Hepatocyte (in vitro differentiated cells): ENCODE measurements at regions not wholly inside any gene's neighbourhood (a gene's known extent, or its start where the extent isn't known, plus 50 kb on each side); places are given as distances from the start of the nearest gene placed in this dataset.

Experiments
- DNase-seq: peaks from one replicate; pipeline ENCODE4 v3.0.0-alpha.2; 2016; ENCODE audit warnings: low spot score
- H2AFZ ChIP-seq: fragments of 200-600 bp; sonication (generic); 2 replicates; pipeline ENCODE4 v1.6.0; 2016; ENCODE audit warnings: antibody characterized with exemption, mild to moderate bottlenecking
- H3K27ac ChIP-seq: fragments of 200-600 bp; sonication (generic); 2 replicates; pipeline ENCODE4 v1.5.1; 2016; ENCODE audit warnings: mild to moderate bottlenecking
- H3K27me3 ChIP-seq: fragments of 200-600 bp; sonication (generic); 2 replicates; pipeline ENCODE4 v1.6.1; 2016
- H3K36me3 ChIP-seq: fragments of 200-600 bp; sonication (generic); replicated peaks from 2 replicates; pipeline ENCODE4 v1.5.1; 2016; ENCODE audit warnings: low read depth; ENCODE audit not compliant: insufficient read depth
- H3K4me1 ChIP-seq: fragments of 200-600 bp; sonication (generic); 2 replicates; pipeline ENCODE4 v1.5.1; 2016; ENCODE audit warnings: mild to moderate bottlenecking, moderate library complexity; ENCODE audit not compliant: insufficient read depth
- H3K4me2 ChIP-seq: fragments of 200-600 bp; sonication (generic); 2 replicates; pipeline ENCODE4 v1.6.0; 2016
- H3K4me3 ChIP-seq: fragments of 200-600 bp; sonication (generic); 2 replicates; pipeline ENCODE4 v1.5.1; 2016; ENCODE audit warnings: mild to moderate bottlenecking
- H3K79me2 ChIP-seq: fragments of 200-600 bp; sonication (generic); 2 replicates; pipeline ENCODE4 v1.6.0; 2017; ENCODE audit warnings: mild to moderate bottlenecking
- H3K9me2 ChIP-seq: fragments of 200-600 bp; sonication (generic); replicated peaks from 2 replicates; pipeline ENCODE4 v1.6.0; 2017; ENCODE audit warnings: mild to moderate bottlenecking; ENCODE audit not compliant: insufficient read depth
- H3K9me3 ChIP-seq: fragments of 200-600 bp; sonication (generic); 2 replicates; pipeline ENCODE4 v1.5.1; 2016; ENCODE audit warnings: low read depth, mild to moderate bottlenecking
- H4K20me1 ChIP-seq: fragments of 200-600 bp; sonication (generic); 2 replicates; pipeline ENCODE4 v1.6.0; 2016; ENCODE audit warnings: mild to moderate bottlenecking; ENCODE audit not compliant: insufficient read depth, poor library complexity, severe bottlenecking
- EZH2 ChIP-seq: fragments of 200-600 bp; sonication (generic); IDR thresholded peaks from 2 replicates; pipeline ENCODE4 v1.6.1; 2016; ENCODE audit warnings: antibody characterized with exemption, mild to moderate bottlenecking, borderline replicate concordance
- EZH2phosphoT487 ChIP-seq: fragments of 200-600 bp; sonication (generic); IDR thresholded peaks from one replicate; pipeline ENCODE4 v1.6.1; 2018; ENCODE audit warnings: antibody characterized with exemption, mild to moderate bottlenecking, low read depth, moderate library complexity; ENCODE audit not compliant: unreplicated experiment, severe bottlenecking
- WGBS: methylation state at CpG from one replicate; pipeline ENCODE4 v1.1.6; 2016; ENCODE audit warnings: low lambda C conversion rate; ENCODE audit errors: missing lambda C conversion rate; 5-methylcytosine and 5-hydroxymethylcytosine counted together
- TF ChIP-seq, protein P1 (sequence below): fragments of 200-600 bp; sonication (generic); IDR thresholded peaks from 2 replicates; pipeline ENCODE4 v1.5.1; 2016; ENCODE audit warnings: antibody characterized with exemption, mild to moderate bottlenecking; ENCODE audit not compliant: poor library complexity

DNA sequence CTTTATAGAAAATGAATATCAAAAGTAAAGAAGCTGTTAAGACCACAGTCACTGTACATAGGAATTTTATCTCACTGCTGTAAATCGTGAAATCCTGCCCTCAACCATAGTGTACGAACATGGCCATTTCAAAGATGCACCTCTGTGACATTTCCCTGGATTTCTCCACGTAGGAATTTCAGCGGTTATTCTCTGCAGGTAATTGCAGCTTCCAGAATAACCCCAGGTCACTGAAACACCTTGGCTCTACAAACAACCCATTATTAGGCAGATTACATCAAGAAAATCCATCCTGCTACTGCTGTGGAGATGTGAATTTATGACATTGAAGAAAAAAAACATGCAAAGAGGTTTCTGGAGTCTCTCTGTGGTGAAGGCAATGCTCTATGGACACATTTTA, 196.2 kb upstream of the USP25 start:
- Histone ChIP-seq H3K36me3 (no peaks in the 10 kb centered on the region), H3K27ac (no peak overlapping the region), H3K9me2 (no peaks in the 10 kb centered on the region), H3K4me1 (no peaks in the 10 kb centered on the region), H3K4me3 (no peak overlapping the region), H3K4me2 (no peak overlapping the region), H3K9me3 (no peaks in the 10 kb centered on the region), H2AFZ (no peak overlapping the region), H4K20me1 (no peaks in the 10 kb centered on the region), H3K27me3 (no peaks in the 10 kb centered on the region), H3K79me2 (no peaks in the 10 kb centered on the region)
- TF ChIP-seq EZH2, result no peak
- no peak for TF ChIP-seq EZH2phosphoT487
- TF ChIP-seq, protein P1, sequence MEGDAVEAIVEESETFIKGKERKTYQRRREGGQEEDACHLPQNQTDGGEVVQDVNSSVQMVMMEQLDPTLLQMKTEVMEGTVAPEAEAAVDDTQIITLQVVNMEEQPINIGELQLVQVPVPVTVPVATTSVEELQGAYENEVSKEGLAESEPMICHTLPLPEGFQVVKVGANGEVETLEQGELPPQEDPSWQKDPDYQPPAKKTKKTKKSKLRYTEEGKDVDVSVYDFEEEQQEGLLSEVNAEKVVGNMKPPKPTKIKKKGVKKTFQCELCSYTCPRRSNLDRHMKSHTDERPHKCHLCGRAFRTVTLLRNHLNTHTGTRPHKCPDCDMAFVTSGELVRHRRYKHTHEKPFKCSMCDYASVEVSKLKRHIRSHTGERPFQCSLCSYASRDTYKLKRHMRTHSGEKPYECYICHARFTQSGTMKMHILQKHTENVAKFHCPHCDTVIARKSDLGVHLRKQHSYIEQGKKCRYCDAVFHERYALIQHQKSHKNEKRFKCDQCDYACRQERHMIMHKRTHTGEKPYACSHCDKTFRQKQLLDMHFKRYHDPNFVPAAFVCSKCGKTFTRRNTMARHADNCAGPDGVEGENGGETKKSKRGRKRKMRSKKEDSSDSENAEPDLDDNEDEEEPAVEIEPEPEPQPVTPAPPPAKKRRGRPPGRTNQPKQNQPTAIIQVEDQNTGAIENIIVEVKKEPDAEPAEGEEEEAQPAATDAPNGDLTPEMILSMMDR, result no peak
- no peak for DNase-seq
- WGBS, result 61% methylated on average over 4 of the region's 4 CpGs

DNA sequence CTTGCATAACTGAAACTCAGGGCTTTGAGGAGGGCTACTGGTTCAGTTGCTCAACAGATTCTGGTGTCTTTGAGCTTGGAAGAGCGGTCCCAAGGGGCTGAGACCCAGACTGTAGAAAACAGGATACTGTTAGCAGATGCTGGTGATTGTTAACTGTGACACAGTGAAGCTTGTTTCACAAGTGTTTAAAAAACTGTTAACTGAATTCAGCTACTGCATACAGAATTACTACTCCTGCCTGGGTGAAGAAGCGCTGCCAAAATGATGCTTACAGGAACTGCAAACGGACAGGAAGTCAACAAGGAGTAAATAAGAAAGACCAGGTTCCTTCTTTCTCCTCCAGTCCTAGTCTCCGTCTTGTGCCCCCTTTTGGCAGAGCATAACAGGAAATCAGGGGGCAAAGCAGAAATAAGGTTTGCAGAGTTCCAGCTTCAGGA, 195.3 kb upstream of the USP25 start:
- Histone ChIP-seq H3K27me3 (no peaks in the 10 kb centered on the region), H3K36me3 (no peaks in the 10 kb centered on the region), H3K4me2 (no peak overlapping the region), H3K9me3 (no peaks in the 10 kb centered on the region), H3K9me2 (no peaks in the 10 kb centered on the region), H3K79me2 (no peaks in the 10 kb centered on the region), H3K4me1 (no peaks in the 10 kb centered on the region), H4K20me1 (no peaks in the 10 kb centered on the region), H2AFZ (no peak overlapping the region), H3K27ac (no peak overlapping the region), H3K4me3 (no peak overlapping the region)
- WGBS, result 75% methylated on average over 4 of the region's 4 CpGs
- TF ChIP-seq EZH2phosphoT487 (no peak), EZH2 (no peak)
- TF ChIP-seq, protein P1, result no peak
- no peak for DNase-seq

DNA sequence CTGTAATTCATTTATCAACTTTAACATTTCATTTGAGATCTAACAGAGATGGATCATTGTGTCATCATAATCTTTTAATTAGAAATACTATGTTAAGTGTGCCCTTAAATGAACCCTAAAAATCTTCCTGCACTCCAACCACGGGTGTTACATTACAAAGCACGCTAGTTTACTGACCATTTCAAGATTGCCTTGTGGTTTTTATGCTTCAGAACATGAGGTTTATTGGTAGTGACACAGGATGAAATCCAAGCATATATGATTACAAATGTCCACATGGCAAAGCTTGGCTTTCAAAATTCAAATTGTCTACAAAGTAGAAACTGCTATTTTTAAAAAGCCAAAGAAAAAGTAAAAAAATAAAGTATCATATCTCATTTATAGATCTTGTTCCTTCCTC, 190.4 kb upstream of the USP25 start:
- H3K4me3 ChIP-seq, result no peak overlapping the region
- H2AFZ ChIP-seq, result no peak overlapping the region
- no peaks in the 10 kb centered on the region for H3K36me3 ChIP-seq
- no peak overlapping the region for H3K27ac ChIP-seq
- no peaks in the 10 kb centered on the region for H4K20me1 ChIP-seq
- no peak overlapping the region for H3K4me2 ChIP-seq
- WGBS, result 51% methylated on average over 2 of the region's 2 CpGs
- H3K9me3 ChIP-seq, result no peaks in the 10 kb centered on the region
- H3K4me1 ChIP-seq, result no peaks in the 10 kb centered on the region
- no peak for TF ChIP-seq EZH2
- TF ChIP-seq, protein P1, result no peak
- H3K79me2 ChIP-seq, result no peaks in the 10 kb centered on the region
- H3K27me3 ChIP-seq, result no peaks in the 10 kb centered on the region
- H3K9me2 ChIP-seq, result no peaks in the 10 kb centered on the region
- DNase-seq, result no peak

DNA sequence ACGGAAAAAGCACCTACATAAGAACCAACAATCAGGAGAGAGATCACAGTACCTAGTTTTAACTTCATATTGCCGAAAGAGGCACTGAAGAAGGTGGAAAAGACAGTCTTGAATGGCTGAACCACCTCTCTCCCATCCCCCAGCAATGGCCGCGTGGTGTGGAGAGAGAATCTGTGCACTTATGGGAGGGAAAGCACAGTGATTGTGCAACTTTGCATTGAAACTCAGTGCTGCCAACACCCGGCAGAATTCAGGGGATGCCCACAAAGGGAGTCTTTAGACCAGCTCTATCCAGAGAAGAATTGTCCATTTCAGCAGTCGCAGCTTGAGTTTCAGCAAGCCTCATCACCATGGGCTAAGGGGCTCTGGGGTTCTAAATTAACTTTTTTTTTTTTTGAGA, 186.3 kb upstream of the USP25 start:
- no peaks in the 10 kb centered on the region for H3K36me3 ChIP-seq
- no peak overlapping the region for H2AFZ ChIP-seq
- no peaks in the 10 kb centered on the region for H3K9me3 ChIP-seq
- H3K4me1 ChIP-seq, result no peaks in the 10 kb centered on the region
- no peak overlapping the region for H3K4me3 ChIP-seq
- DNase-seq, result no peak
- H3K27ac ChIP-seq, result no peak overlapping the region
- 84% methylated on average over 6 of the region's 6 CpGs for WGBS
- no peaks in the 10 kb centered on the region for H3K27me3 ChIP-seq
- no peaks in the 10 kb centered on the region for H3K9me2 ChIP-seq
- no peaks in the 10 kb centered on the region for H4K20me1 ChIP-seq
- TF ChIP-seq, protein P1, result no peak
- TF ChIP-seq EZH2phosphoT487, result no peak
- no peak for TF ChIP-seq EZH2
- no peaks in the 10 kb centered on the region for H3K79me2 ChIP-seq
- no peak overlapping the region for H3K4me2 ChIP-seq
